Myocyte (in vitro differentiated cells): ENCODE measurements at regions not wholly inside any gene's neighbourhood (a gene's known extent, or its start where the extent isn't known, plus 50 kb on each side); places are given as distances from the start of the nearest gene placed in this dataset.
"Not testable (repeated sequence)": the region's sequence is repeated elsewhere in the genome, so short reads cannot be mapped to it uniquely, and the experiment has no call there.

Experiments
- DNase-seq: peaks from one replicate; pipeline ENCODE4 v3.0.0-alpha.2; 2012; ENCODE audit warnings: low read depth

- DNase-seq: peak; percentile 30
These were observed 105.5 kb upstream of the ASB18 start for GRCh38 chr2:236369661-236370062.

- no peak for DNase-seq
These were observed 106.7 kb upstream of the ASB18 start for GRCh38 chr2:236370847-236371409.

- DNase-seq: no peak
These were observed 111.8 kb upstream of the ASB18 start for GRCh38 chr2:236375973-236376476.

GRCh38 chr2:236376566-236377244 is 112.5 kb upstream of the ASB18 start:
- no peak for DNase-seq

- DNase-seq: no peak
These were observed 115.9 kb upstream of the ASB18 start for GRCh38 chr2:236380051-236380612.

GRCh38 chr2:236381253-236381652 is 117.0 kb upstream of the ASB18 start:
- not testable (repeated sequence) for DNase-seq

GRCh38 chr2:236389284-236390216 is 125.3 kb upstream of the ASB18 start:
- DNase-seq: not testable (repeated sequence)

GRCh38 chr2:236393101-236393500 is 128.9 kb upstream of the ASB18 start:
- DNase-seq: no peak

- no peak for DNase-seq
These were observed 129.4 kb upstream of the ASB18 start for GRCh38 chr2:236393581-236393980.

- no peak for DNase-seq
These were observed 130.4 kb upstream of the ASB18 start for GRCh38 chr2:236394571-236394970.

- DNase-seq: no peak
These were observed 130.9 kb upstream of the ASB18 start for GRCh38 chr2:236395067-236395466.

- no peak for DNase-seq
These were observed 132.7 kb upstream of the ASB18 start for GRCh38 chr2:236396818-236397350.

- no peak for DNase-seq
These were observed 133.5 kb upstream of the ASB18 start for GRCh38 chr2:236397681-236398080.

GRCh38 chr2:236399409-236399808 is 135.2 kb upstream of the ASB18 start:
- no peak for DNase-seq

GRCh38 chr2:236400046-236400574 is 135.9 kb upstream of the ASB18 start:
- DNase-seq: no peak

- DNase-seq: no peak
These were observed 136.6 kb upstream of the ASB18 start for GRCh38 chr2:236400594-236401360.

GRCh38 chr2:236402033-236402790 is 138.0 kb upstream of the ASB18 start:
- DNase-seq: no peak

- no peak for DNase-seq
These were observed 138.9 kb upstream of the ASB18 start for GRCh38 chr2:236403125-236403524.

- DNase-seq: no peak
These were observed 139.6 kb upstream of the ASB18 start for GRCh38 chr2:236403811-236404210.

- no peak for DNase-seq
These were observed 140.1 kb upstream of the ASB18 start for GRCh38 chr2:236404346-236404745.
